OCI-LY1 (cell line): ENCODE measurements at regions not wholly inside any gene's neighbourhood (a gene's known extent, or its start where the extent isn't known, plus 50 kb on each side); places are given as distances from the start of the nearest gene placed in this dataset.

Experiments
- H2AFZ ChIP-seq: fragments of 200-600 bp; sonication (generic), shearing (Covaris generic); 2 replicates; pipeline ENCODE4 v1.6.0; 2014; ENCODE audit warnings: antibody characterized with exemption, mild to moderate bottlenecking, low read length
- H3F3A ChIP-seq: fragments of 200-600 bp; sonication (generic), shearing (Covaris generic); 2 replicates; pipeline ENCODE4 v1.6.0; 2014; ENCODE audit warnings: mild to moderate bottlenecking, antibody characterized with exemption, low read length, moderate library complexity; ENCODE audit not compliant: insufficient read depth
- H3K27ac ChIP-seq: fragments of 200-600 bp; sonication (generic); 2 replicates; pipeline ENCODE4 v1.5.1; 2014; ENCODE audit warnings: low read length, mixed run types, mild to moderate bottlenecking, low read depth; ENCODE audit not compliant: poor library complexity, severe bottlenecking
- H3K27me3 ChIP-seq: fragments of 200-600 bp; sonication (generic); 2 replicates; pipeline ENCODE4 v1.6.0; 2014; ENCODE audit warnings: antibody characterized with exemption, mild to moderate bottlenecking, low read length, moderate library complexity; ENCODE audit not compliant: insufficient read depth
- H3K36me3 ChIP-seq: fragments of 200-600 bp; sonication (generic); 2 replicates; pipeline ENCODE4 v1.6.1; 2014; ENCODE audit warnings: mild to moderate bottlenecking, antibody characterized with exemption, low read length, moderate library complexity, mixed read lengths; ENCODE audit not compliant: insufficient read depth
- H3K4me1 ChIP-seq: fragments of 200-600 bp; sonication (generic); 2 replicates; pipeline ENCODE4 v1.5.1; 2014; ENCODE audit warnings: mild to moderate bottlenecking, low read length, moderate library complexity; ENCODE audit not compliant: insufficient read depth, severe bottlenecking
- H3K4me2 ChIP-seq: fragments of 200-600 bp; sonication (generic), shearing (Covaris generic); 2 replicates; pipeline ENCODE4 v1.6.1; 2014; ENCODE audit warnings: low read length
- H3K4me3 ChIP-seq: fragments of 200-600 bp; sonication (generic); 2 replicates; pipeline ENCODE4 v1.5.1; 2014; ENCODE audit warnings: low read length, low read depth, mild to moderate bottlenecking, mixed read lengths; ENCODE audit not compliant: poor library complexity, severe bottlenecking
- H3K79me2 ChIP-seq: fragments of 200-600 bp; shearing (Covaris generic); 2 replicates; pipeline ENCODE4 v1.6.1; 2016; ENCODE audit warnings: mixed run types, low read length, mixed read lengths; ENCODE audit not compliant: insufficient read depth
- H3K9ac ChIP-seq: fragments of 200-600 bp; sonication (generic), shearing (Covaris generic); 2 replicates; pipeline ENCODE4 v1.6.1; 2014; ENCODE audit warnings: mild to moderate bottlenecking, low read length, mixed read lengths
- H3K9me2 ChIP-seq: fragments of 200-600 bp; sonication (generic), shearing (Covaris generic); 2 replicates; pipeline ENCODE4 v1.6.1; 2014; ENCODE audit warnings: low read depth, mild to moderate bottlenecking, low read length, mixed read lengths
- H3K9me3 ChIP-seq: fragments of 200-600 bp; shearing (Covaris generic); 2 replicates; pipeline ENCODE4 v1.6.1; 2014; ENCODE audit warnings: low read length, mixed read lengths
- H4K20me1 ChIP-seq: fragments of 200-600 bp; sonication (generic), shearing (Covaris generic); 2 replicates; pipeline ENCODE4 v1.6.0; 2016; ENCODE audit warnings: mild to moderate bottlenecking, low read length; ENCODE audit not compliant: insufficient read depth
- EZH2 ChIP-seq: fragments of 200-600 bp; sonication (generic), shearing (Covaris generic); IDR thresholded peaks from 2 replicates; pipeline ENCODE4 v1.8.0; 2017; ENCODE audit warnings: borderline replicate concordance, mixed run types, mild to moderate bottlenecking, antibody characterized with exemption, low read length, moderate library complexity, mixed read lengths
- TF ChIP-seq, protein P1 (sequence below): fragments of 200-600 bp; sonication (generic), shearing (Covaris generic); IDR thresholded peaks from 2 replicates; pipeline ENCODE4 v1.5.1; 2017; ENCODE audit warnings: mild to moderate bottlenecking, antibody characterized with exemption, low read length, moderate library complexity, mixed read lengths

DNA sequence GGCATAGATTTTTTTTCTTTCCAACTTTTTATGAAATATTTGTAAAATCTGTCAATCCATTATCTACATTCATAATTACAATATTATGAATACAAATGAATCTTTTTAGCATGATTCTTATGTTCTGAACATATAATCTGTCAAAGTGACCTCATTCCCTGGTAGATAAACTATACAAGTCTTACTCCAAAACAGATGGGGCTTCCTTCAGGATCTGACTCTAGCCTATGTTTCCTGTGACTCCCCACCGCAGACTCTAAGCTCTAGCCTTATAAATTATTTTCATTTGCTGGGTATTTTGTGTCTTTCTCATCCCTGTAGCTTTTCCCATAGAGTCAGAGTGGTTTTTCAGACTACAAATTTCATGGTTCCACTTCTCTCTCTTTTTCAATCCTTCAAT is 202.1 kb upstream of the KITLG start:
- H3K9me2 ChIP-seq, result no peaks in the 10 kb centered on the region
- H3K36me3 ChIP-seq, result no peaks in the 10 kb centered on the region
- no peaks in the 10 kb centered on the region for H3K4me1 ChIP-seq
- no peaks in the 10 kb centered on the region for H3K27me3 ChIP-seq
- H3K9ac ChIP-seq, result no peak overlapping the region
- no peak overlapping the region for H2AFZ ChIP-seq
- no peak overlapping the region for H3K4me3 ChIP-seq
- no peaks in the 10 kb centered on the region for H4K20me1 ChIP-seq
- no peaks in the 10 kb centered on the region for H3F3A ChIP-seq
- no peaks in the 10 kb centered on the region for H3K79me2 ChIP-seq
- H3K9me3 ChIP-seq, result no peaks in the 10 kb centered on the region
- TF ChIP-seq, protein P1, sequence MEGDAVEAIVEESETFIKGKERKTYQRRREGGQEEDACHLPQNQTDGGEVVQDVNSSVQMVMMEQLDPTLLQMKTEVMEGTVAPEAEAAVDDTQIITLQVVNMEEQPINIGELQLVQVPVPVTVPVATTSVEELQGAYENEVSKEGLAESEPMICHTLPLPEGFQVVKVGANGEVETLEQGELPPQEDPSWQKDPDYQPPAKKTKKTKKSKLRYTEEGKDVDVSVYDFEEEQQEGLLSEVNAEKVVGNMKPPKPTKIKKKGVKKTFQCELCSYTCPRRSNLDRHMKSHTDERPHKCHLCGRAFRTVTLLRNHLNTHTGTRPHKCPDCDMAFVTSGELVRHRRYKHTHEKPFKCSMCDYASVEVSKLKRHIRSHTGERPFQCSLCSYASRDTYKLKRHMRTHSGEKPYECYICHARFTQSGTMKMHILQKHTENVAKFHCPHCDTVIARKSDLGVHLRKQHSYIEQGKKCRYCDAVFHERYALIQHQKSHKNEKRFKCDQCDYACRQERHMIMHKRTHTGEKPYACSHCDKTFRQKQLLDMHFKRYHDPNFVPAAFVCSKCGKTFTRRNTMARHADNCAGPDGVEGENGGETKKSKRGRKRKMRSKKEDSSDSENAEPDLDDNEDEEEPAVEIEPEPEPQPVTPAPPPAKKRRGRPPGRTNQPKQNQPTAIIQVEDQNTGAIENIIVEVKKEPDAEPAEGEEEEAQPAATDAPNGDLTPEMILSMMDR, result no peak
- no peak for TF ChIP-seq EZH2
- no peak overlapping the region for H3K4me2 ChIP-seq
- no peak overlapping the region for H3K27ac ChIP-seq

DNA sequence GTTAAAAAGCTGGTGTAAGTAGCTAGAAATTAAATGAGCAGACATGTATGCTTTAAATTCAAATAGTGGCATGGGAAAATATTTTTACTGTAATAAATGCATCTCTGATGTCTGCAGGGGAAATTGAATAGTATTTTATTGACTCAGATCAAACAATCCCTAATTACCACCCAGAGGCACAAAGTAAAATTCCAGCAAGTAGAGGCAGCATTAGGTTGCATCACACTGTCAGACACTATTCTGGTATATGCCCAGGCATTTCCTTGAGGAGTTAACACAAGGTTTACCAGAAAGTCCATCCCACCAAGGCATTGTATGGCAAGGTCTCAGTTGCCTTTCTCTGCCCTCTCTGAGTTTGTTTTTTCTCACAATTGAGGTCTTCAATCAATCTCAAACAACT is 201.6 kb upstream of the KITLG start:
- Histone ChIP-seq H3K27me3 (no peaks in the 10 kb centered on the region), H3K27ac (no peak overlapping the region), H3K4me1 (no peaks in the 10 kb centered on the region), H4K20me1 (no peaks in the 10 kb centered on the region), H3K4me2 (no peak overlapping the region), H3K4me3 (no peak overlapping the region), H3K79me2 (no peaks in the 10 kb centered on the region), H2AFZ (no peak overlapping the region), H3K9me2 (no peaks in the 10 kb centered on the region), H3K9me3 (no peaks in the 10 kb centered on the region), H3F3A (no peaks in the 10 kb centered on the region), H3K36me3 (no peaks in the 10 kb centered on the region), H3K9ac (no peak overlapping the region)
- no peak for TF ChIP-seq EZH2
- TF ChIP-seq, protein P1, result no peak

DNA sequence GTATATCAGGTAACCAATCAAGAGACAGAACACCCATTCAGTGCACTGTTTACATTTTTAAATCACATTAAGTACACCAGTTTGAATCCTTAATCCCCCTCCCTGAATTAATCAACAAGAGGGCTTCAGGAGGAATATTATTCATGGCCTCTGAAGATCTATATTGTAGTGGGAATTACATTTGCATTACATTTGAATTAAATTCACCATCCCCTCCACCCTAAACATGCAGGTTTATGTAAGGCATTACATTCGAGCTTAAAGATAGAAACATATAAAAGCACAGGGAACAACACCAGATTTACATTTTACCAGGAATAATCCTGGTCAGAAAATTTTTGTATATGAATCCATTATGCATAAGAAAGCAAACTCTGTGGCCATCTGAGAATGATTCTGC is 197.8 kb upstream of the KITLG start:
- H3K4me2 ChIP-seq, result no peak overlapping the region
- H4K20me1 ChIP-seq, result no peaks in the 10 kb centered on the region
- H3F3A ChIP-seq, result no peaks in the 10 kb centered on the region
- TF ChIP-seq EZH2, result no peak
- TF ChIP-seq, protein P1, result no peak
- H3K9ac ChIP-seq, result no peak overlapping the region
- H3K4me1 ChIP-seq, result no peaks in the 10 kb centered on the region
- no peaks in the 10 kb centered on the region for H3K36me3 ChIP-seq
- no peak overlapping the region for H3K27ac ChIP-seq
- no peak overlapping the region for H2AFZ ChIP-seq
- no peaks in the 10 kb centered on the region for H3K27me3 ChIP-seq
- no peaks in the 10 kb centered on the region for H3K9me3 ChIP-seq
- H3K4me3 ChIP-seq, result no peak overlapping the region
- H3K9me2 ChIP-seq, result no peaks in the 10 kb centered on the region
- H3K79me2 ChIP-seq, result no peaks in the 10 kb centered on the region
